HCT116 (cell line): ENCODE measurements at regions not wholly inside any gene's neighbourhood (a gene's known extent, or its start where the extent isn't known, plus 50 kb on each side); places are given as distances from the start of the nearest gene placed in this dataset.

Experiments used
- CTCF ChIP-seq, 3 experiments: fragments of 200-600 bp in 1 of 3; sonication (generic) in 1 of 3; IDR thresholded peaks in 2 of 3; conservative IDR thresholded peaks in 1 of 3; 2 replicates each; pipeline ENCODE4 v1.5.1; 2012 to 2017; ENCODE audit warnings: low read depth in 2 of 3, low read length in 2 of 3, antibody characterized with exemption in 1 of 3, borderline replicate concordance in 1 of 3, control low read depth in 1 of 3, mild to moderate bottlenecking in 1 of 3, mixed read lengths in 1 of 3, mixed run types in 1 of 3, moderate library complexity in 1 of 3; ENCODE audit not compliant: insufficient read depth in 1 of 3
- REST ChIP-seq: IDR thresholded peaks from 2 replicates; pipeline ENCODE4 v1.6.1; 2012; ENCODE audit warnings: low read depth

GRCh38 chr1:232274236-232274855 lies 355.6 kb downstream of the SIPA1L2 start:
- TF ChIP-seq CTCF (IDR thresholded peaks at IDR 0.05 in 2 of 3, conservative IDR thresholded peaks at IDR 0.05 in 1 of 3; ENCODE audit: borderline replicate concordance in 1 of 3, insufficient read depth in 1 of 3, low read depth in 2 of 3, low read length in 2 of 3), result no peak
- no peak for TF ChIP-seq REST
